ENCODE measurements at regions not wholly inside any gene's neighbourhood (a gene's known extent, or its start where the extent isn't known, plus 50 kb on each side); places are given as distances from the start of the nearest gene placed in this dataset.

GRCh38 chr4:13133700-13134099 lies 350.4 kb downstream of the RAB28 start:
- TF ChIP-seq CTCF (IDR thresholded peaks at IDR 0.05) (no peak), ZFX (IDR thresholded peaks at IDR 0.05; ENCODE audit: borderline replicate concordance) (no peak)
